OCI-LY7 (cell line): ENCODE measurements at regions not wholly inside any gene's neighbourhood (a gene's known extent, or its start where the extent isn't known, plus 50 kb on each side); places are given as distances from the start of the nearest gene placed in this dataset.

Experiments
- CTCF ChIP-seq: fragments of 200-600 bp; sonication (generic); conservative IDR thresholded peaks from 2 replicates; pipeline ENCODE4 v1.5.1; 2014; ENCODE audit warnings: mild to moderate bottlenecking, antibody characterized with exemption, low read length, moderate library complexity, mixed read lengths
- EZH2phosphoT487 ChIP-seq: fragments of 200-600 bp; sonication (generic); IDR thresholded peaks from 2 replicates; pipeline ENCODE4 v1.6.1; 2018; ENCODE audit warnings: low read depth, borderline replicate concordance, mild to moderate bottlenecking, mixed run types, antibody characterized with exemption, low read length, moderate library complexity, mixed read lengths

DNA sequence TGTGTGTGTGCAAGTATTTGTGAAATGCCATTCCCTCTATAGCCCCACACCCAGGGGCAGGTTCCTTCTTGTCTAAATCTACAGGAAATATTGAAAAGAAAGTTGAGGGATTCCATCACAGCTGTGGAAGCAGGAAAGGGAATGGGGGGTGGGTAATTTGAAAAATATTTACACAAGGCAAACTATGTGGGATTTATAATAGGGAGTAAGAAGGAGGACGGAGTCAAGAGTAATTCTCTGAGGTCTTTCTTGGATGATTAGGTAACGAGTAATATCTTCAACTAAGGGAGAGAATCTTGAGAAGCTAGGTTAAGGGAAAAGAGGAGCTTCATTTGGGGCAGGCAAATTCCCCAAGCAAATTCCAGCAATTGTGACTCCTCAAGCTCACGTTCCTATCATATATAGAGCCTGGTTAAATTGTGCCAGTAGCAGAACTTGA, 113.5 kb upstream of the SGK1 start:
- TF ChIP-seq CTCF (no peak), EZH2phosphoT487 (no peak)
